Endothelial cell (in vitro differentiated cells): ENCODE measurements at regions not wholly inside any gene's neighbourhood (a gene's known extent, or its start where the extent isn't known, plus 50 kb on each side); places are given as distances from the start of the nearest gene placed in this dataset.

Experiments
- DNase-seq: peaks from one replicate; pipeline ENCODE4 v3.0.0; 2021; ENCODE audit warnings: low spot score
- H3K27ac Mint-ChIP-seq: one replicate; pipeline ENCODE4 v1.8.0; 2021; ENCODE audit warnings: mixed read lengths, inconsistent platforms; ENCODE audit not compliant: unreplicated experiment
- H3K27me3 Mint-ChIP-seq: one replicate; pipeline ENCODE4 v1.8.0; 2021; ENCODE audit warnings: mild to moderate bottlenecking, moderate library complexity, mixed read lengths, inconsistent platforms; ENCODE audit not compliant: unreplicated experiment
- H3K36me3 Mint-ChIP-seq: one replicate; pipeline ENCODE4 v1.8.0; 2021; ENCODE audit warnings: mild to moderate bottlenecking, low read depth, mixed read lengths, inconsistent platforms; ENCODE audit not compliant: unreplicated experiment
- H3K4me1 Mint-ChIP-seq: one replicate; pipeline ENCODE4 v1.8.0; 2021; ENCODE audit warnings: mild to moderate bottlenecking, mixed read lengths, inconsistent platforms; ENCODE audit not compliant: unreplicated experiment
- H3K4me3 Mint-ChIP-seq: one replicate; pipeline ENCODE4 v1.8.0; 2021; ENCODE audit warnings: mild to moderate bottlenecking, mixed read lengths, inconsistent platforms; ENCODE audit not compliant: unreplicated experiment
- H3K9me3 Mint-ChIP-seq: one replicate; pipeline ENCODE4 v1.8.0; 2021; ENCODE audit warnings: mixed read lengths, inconsistent platforms; ENCODE audit not compliant: unreplicated experiment
- CTCF ChIP-seq: fragments of 200-600 bp; sonication (generic); IDR thresholded peaks from one replicate; pipeline ENCODE4 v1.5.0; 2021; ENCODE audit warnings: antibody characterized with exemption; ENCODE audit not compliant: unreplicated experiment

- no peaks in the 10 kb centered on the region for H3K36me3 Mint-ChIP-seq
- H3K27me3 Mint-ChIP-seq, result no peaks in the 10 kb centered on the region
- no peaks in the 10 kb centered on the region for H3K4me1 Mint-ChIP-seq
- no peak for DNase-seq
- H3K4me3 Mint-ChIP-seq, result no peak overlapping the region
- H3K27ac Mint-ChIP-seq, result no peak overlapping the region
- no peak for TF ChIP-seq CTCF
- no peaks in the 10 kb centered on the region for H3K9me3 Mint-ChIP-seq
Observed at GRCh38 chrX:4876268-4876667, 1162.8 kb upstream of the PRKX start.

- no peaks in the 10 kb centered on the region for H3K36me3 Mint-ChIP-seq
- no peaks in the 10 kb centered on the region for H3K9me3 Mint-ChIP-seq
- no peak overlapping the region for H3K4me3 Mint-ChIP-seq
- no peaks in the 10 kb centered on the region for H3K4me1 Mint-ChIP-seq
- no peaks in the 10 kb centered on the region for H3K27me3 Mint-ChIP-seq
- H3K27ac Mint-ChIP-seq, result no peak overlapping the region
- TF ChIP-seq CTCF, result no peak
- DNase-seq, result no peak
Observed at GRCh38 chrX:4851534-4851933, 1138.1 kb upstream of the PRKX start.

GRCh38 chrX:4850312-4850711, 1136.9 kb upstream of the PRKX start:
- Mint-ChIP-seq H3K27ac (no peak overlapping the region), H3K9me3 (no peaks in the 10 kb centered on the region), H3K4me1 (no peaks in the 10 kb centered on the region), H3K4me3 (no peak overlapping the region), H3K36me3 (no peaks in the 10 kb centered on the region), H3K27me3 (no peaks in the 10 kb centered on the region)
- no peak for TF ChIP-seq CTCF
- no peak for DNase-seq

- no peak overlapping the region for H3K4me3 Mint-ChIP-seq
- no peaks in the 10 kb centered on the region for H3K4me1 Mint-ChIP-seq
- DNase-seq, result no peak
- H3K36me3 Mint-ChIP-seq, result no peaks in the 10 kb centered on the region
- H3K27me3 Mint-ChIP-seq, result no peaks in the 10 kb centered on the region
- no peak overlapping the region for H3K27ac Mint-ChIP-seq
- TF ChIP-seq CTCF, result no peak
- H3K9me3 Mint-ChIP-seq, result no peaks in the 10 kb centered on the region
Observed at GRCh38 chrX:4844376-4844775, 1130.9 kb upstream of the PRKX start.

GRCh38 chrX:4841216-4841745, 1127.8 kb upstream of the PRKX start:
- DNase-seq, result no peak
- Mint-ChIP-seq H3K9me3 (no peaks in the 10 kb centered on the region), H3K36me3 (no peaks in the 10 kb centered on the region), H3K4me1 (no peaks in the 10 kb centered on the region), H3K27me3 (no peaks in the 10 kb centered on the region), H3K4me3 (no peak overlapping the region), H3K27ac (no peak overlapping the region)
- no peak for TF ChIP-seq CTCF
